Upper lobe of left lung (tissue), 6 donors: ENCODE measurements at regions not wholly inside any gene's neighbourhood (a gene's known extent, or its start where the extent isn't known, plus 50 kb on each side); places are given as distances from the start of the nearest gene placed in this dataset.

Experiments used
- ATAC-seq, 2 donors: fragments of 200-7000 bp; cut with Tn5 transposase; one replicate each; pipeline ENCODE4 v1.9.1; 2022; ENCODE audit warnings: mild to moderate bottlenecking in 2 of 2, moderate library complexity in 2 of 2; ENCODE audit not compliant: low FRiP score in 2 of 2
- DNase-seq, 2 donors: peaks; one replicate each; pipeline ENCODE4 v3.0.0-alpha.2; 2019 to 2020
- H3K27ac ChIP-seq, 4 donors: fragments of 200-600 bp; sonication (generic); one replicate each; pipeline ENCODE4 v1.5.1; 2016 to 2019
- H3K27me3 ChIP-seq, 4 donors: fragments of 200-600 bp; sonication (generic); one replicate each; pipeline ENCODE4 v1.5.1; 2017 to 2019
- H3K36me3 ChIP-seq, 4 donors: fragments of 200-600 bp; sonication (generic); one replicate each; pipeline ENCODE4 v1.5.1; 2016 to 2019
- H3K4me1 ChIP-seq, 4 donors: fragments of 200-600 bp; sonication (generic); one replicate each; pipeline ENCODE4 v1.5.1; 2018 to 2019
- H3K4me3 ChIP-seq, 4 donors: fragments of 200-600 bp; sonication (generic); one replicate each; pipeline ENCODE4 v1.5.1; 2017 to 2019; ENCODE audit warnings: mild to moderate bottlenecking in 2 of 4, moderate library complexity in 1 of 4
- H3K9me3 ChIP-seq, 4 donors: fragments of 200-600 bp; sonication (generic); one replicate each; pipeline ENCODE4 v1.5.1; 2018 to 2019
- CTCF ChIP-seq, 6 experiments: fragments of 450-650 bp in 4 of 6; fragments of 200-600 bp in 2 of 6; sonication (generic) in 2 of 6; IDR thresholded peaks; one replicate each; pipeline ENCODE4 v1.5.1; 2016 to 2019; ENCODE audit warnings: antibody characterized with exemption in 6 of 6
- EP300 ChIP-seq, 4 donors: sonication (generic); formaldehyde crosslinking; IDR thresholded peaks; one replicate each; pipeline ENCODE4 v1.5.1; 2017; ENCODE audit warnings: antibody characterized with exemption in 4 of 4, control low read depth in 2 of 4
- POLR2A ChIP-seq, 4 donors: fragments of 450-650 bp; IDR thresholded peaks; one replicate each; pipeline ENCODE4 v1.5.1; 2016 to 2017; ENCODE audit warnings: antibody characterized with exemption in 4 of 4, mild to moderate bottlenecking in 2 of 4
- POLR2AphosphoS5 ChIP-seq, 2 donors: sonication (generic); formaldehyde crosslinking; IDR thresholded peaks; one replicate each; pipeline ENCODE4 v1.5.1; 2017; ENCODE audit warnings: antibody characterized with exemption in 2 of 2
- WGBS, 2 donors: methylation state at CpG; one replicate each; pipeline ENCODE4 v1.1.5; 2017 to 2018; 5-methylcytosine and 5-hydroxymethylcytosine counted together
- donor health status: DM: no; HTN: no; CAD: no; lungs with moderate emphysema.
- donor health status: DM: no; HTN: yes; CAD: no; lungs with severe emphysema.

GRCh38 chr5:168219515-168220410 is 71.7 kb upstream of the WWC1 start:
- DNase-seq (peak in 1 of 2 donors; percentile 29), ATAC-seq (peak; percentile 74 to 85)
- H3K4me1 ChIP-seq, result peaks cover 0 to 8% (median 5%) of the 10 kb centered on the region in 4 donors
- TF ChIP-seq CTCF (IDR thresholded peaks at IDR 0.05) (peak; percentile 75 to 93 (median 89)), POLR2AphosphoS5 (IDR thresholded peaks at IDR 0.05) (no peak)
- H3K27ac ChIP-seq, result no peak overlapping the region
- no peaks in the 10 kb centered on the region for H3K27me3 ChIP-seq
- no peaks in the 10 kb centered on the region for H3K36me3 ChIP-seq
- peak overlapping the region in 1 of 4 donors; percentile 18 for H3K4me3 ChIP-seq
- WGBS, 2 donors, result 26 to 30% methylated on average over 8 of the region's 8 CpGs
- no peaks in the 10 kb centered on the region for H3K9me3 ChIP-seq

GRCh38 chr5:168224085-168224484 is 67.4 kb upstream of the WWC1 start:
- Histone ChIP-seq H3K36me3 (no peaks in the 10 kb centered on the region), H3K4me3 (no peak overlapping the region), H3K4me1 (peaks cover 3 to 26% (median 7%) of the 10 kb centered on the region in 4 donors), H3K9me3 (no peaks in the 10 kb centered on the region), H3K27ac (no peak overlapping the region), H3K27me3 (no peaks in the 10 kb centered on the region)
- peak in 1 of 2 donors; percentile 9 for DNase-seq
- WGBS, 2 donors, result 81 to 82% methylated on average over 5 of the region's 5 CpGs
- no peak for TF ChIP-seq EP300 (IDR thresholded peaks at IDR 0.05)
- no peak for TF ChIP-seq POLR2A (IDR thresholded peaks at IDR 0.05)
- no peak for TF ChIP-seq CTCF (IDR thresholded peaks at IDR 0.05)
- ATAC-seq, result no peak

GRCh38 chr5:168226012-168226411 is 65.4 kb upstream of the WWC1 start:
- TF ChIP-seq CTCF (IDR thresholded peaks at IDR 0.05) (no peak), POLR2AphosphoS5 (IDR thresholded peaks at IDR 0.05) (no peak), EP300 (IDR thresholded peaks at IDR 0.05) (no peak), POLR2A (IDR thresholded peaks at IDR 0.05) (no peak)
- H3K9me3 ChIP-seq, result no peaks in the 10 kb centered on the region
- H3K36me3 ChIP-seq, result no peaks in the 10 kb centered on the region
- 81 to 94% methylated on average over 10 of the region's 10 CpGs for WGBS, 2 donors
- H3K27ac ChIP-seq, result peak overlapping the region in 2 of 4 donors; percentile 53 to 68
- peaks cover 0 to 26% (median 4%) of the 10 kb centered on the region in 4 donors for H3K4me1 ChIP-seq
- no peak overlapping the region for H3K4me3 ChIP-seq
- H3K27me3 ChIP-seq, result no peaks in the 10 kb centered on the region
- DNase-seq, result peak in 1 of 2 donors; percentile 28
- ATAC-seq, result peak in 1 of 2 donors; percentile 37

- no peak overlapping the region for H3K4me3 ChIP-seq
- DNase-seq (peak in 1 of 2 donors; percentile 31), ATAC-seq (no peak)
- H3K4me1 ChIP-seq, result peaks cover 0 to 26% (median 4%) of the 10 kb centered on the region in 4 donors
- H3K36me3 ChIP-seq, result no peaks in the 10 kb centered on the region
- no peak for TF ChIP-seq CTCF (IDR thresholded peaks at IDR 0.05)
- TF ChIP-seq POLR2AphosphoS5 (IDR thresholded peaks at IDR 0.05), result peak; percentile 64 to 74
- peak in 3 of 4 donors; percentile 25 to 91 (median 84) for TF ChIP-seq EP300 (IDR thresholded peaks at IDR 0.05)
- H3K27me3 ChIP-seq, result no peaks in the 10 kb centered on the region
- peak overlapping the region in 3 of 4 donors; percentile 53 to 68 (median 66) for H3K27ac ChIP-seq
- H3K9me3 ChIP-seq, result no peaks in the 10 kb centered on the region
- 57 to 65% methylated on average over 8 of the region's 8 CpGs for WGBS, 2 donors
Observed at GRCh38 chr5:168227001-168227400, 64.4 kb upstream of the WWC1 start.
